NCI-H226 (cell line): ENCODE measurements at regions not wholly inside any gene's neighbourhood (a gene's known extent, or its start where the extent isn't known, plus 50 kb on each side); places are given as distances from the start of the nearest gene placed in this dataset.

ENCODE experiments used
- DNase-seq: peaks from one replicate; pipeline ENCODE4 v3.0.0-alpha.2; 2015

DNA sequence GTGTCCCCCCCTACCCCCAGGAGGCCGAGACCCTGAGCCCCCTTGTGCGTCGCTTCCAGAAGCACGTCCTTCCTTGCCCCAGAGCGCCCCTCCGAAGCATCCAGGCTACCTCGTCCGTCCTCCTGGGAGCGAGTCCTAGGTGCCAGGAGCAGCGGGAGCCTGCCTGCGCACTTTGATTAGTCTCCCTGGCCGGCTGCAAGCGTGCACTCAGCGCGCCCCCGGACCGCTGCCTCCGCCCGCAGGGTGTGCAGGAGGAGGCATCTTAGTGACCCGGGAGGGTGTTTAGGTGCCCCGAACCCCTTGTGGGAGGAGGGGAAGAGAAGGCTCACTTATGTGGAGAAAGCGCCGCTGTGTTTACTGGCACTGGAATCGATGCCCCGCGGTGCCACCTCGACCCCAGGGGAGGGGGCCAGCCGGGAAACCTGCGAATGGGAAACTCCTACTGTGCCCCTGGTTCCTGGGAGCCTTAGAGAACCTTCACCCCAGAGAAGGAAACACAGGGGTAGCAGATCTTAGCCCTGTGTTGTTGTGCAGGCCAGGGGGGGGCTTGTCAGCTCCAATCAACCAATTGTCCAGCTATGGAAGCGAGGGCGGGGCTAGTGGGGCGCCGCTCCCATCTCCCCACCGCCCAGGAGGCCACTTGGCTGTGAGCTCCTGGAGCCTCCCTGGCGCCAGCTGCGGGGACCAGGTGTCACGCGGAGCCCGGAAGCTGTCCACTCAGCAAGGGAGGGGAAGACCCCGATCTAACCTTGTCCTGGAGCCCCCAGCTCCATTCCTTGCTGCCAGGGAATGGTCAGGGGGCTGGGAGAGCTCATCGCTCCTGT lies 922.8 kb upstream of the EEF2KMT start:
- no peak for DNase-seq

DNA sequence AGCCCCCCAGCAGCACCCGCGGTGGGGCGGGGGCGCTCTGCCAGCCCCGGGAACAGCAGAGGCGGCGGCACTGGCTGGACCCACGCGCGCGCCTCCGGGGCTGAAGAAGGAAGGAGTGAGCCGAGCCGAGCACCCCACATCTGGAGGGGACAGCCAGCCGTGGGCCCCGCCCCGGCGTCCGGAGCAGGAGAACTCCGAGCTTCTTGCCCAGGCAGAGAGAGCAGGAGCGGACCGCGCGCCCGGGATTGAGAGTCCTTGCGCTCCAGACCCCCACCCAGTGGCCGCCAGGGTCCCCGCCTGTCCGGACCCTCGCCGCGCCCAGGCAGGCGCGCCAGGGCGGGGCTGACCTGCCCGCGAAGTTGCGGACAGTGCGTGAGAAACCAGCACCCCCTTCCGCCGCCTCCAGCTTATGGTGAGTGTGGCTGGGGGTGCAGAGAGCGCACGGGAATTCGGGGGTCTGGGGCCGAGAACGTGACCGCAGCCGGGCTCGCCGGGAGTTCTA lies 921.9 kb upstream of the EEF2KMT start:
- DNase-seq: no peak

DNA sequence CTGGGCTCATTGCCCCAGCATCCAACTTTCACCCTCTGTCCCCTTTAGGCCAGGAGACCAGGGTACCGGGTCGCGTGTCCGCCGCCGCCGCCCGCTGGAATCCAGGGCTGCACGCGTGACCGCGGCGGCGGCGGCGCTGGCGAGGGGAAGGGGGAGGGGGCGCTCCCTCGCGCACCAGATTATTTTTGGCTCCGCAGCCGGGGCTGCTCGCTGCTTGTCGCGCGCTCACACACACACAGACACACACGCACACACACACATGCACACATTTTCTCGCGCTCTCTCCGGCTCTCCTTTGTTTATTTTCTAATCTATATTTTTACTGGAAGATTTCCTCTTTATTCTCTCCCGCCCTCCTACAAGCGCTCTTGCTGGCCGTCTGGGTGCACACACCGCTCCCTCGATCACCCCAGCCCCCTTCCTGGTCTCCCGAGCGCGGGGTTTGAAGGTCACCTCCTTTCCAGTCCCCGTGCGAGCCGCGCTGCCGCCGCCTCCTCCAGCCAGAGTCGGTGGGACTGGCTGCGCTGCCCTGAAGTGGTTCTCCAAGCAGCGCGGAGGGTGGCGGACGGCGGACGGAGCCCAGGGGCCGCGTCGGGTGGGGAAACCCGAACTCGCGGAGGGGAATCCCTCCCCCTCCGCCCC lies 921.4 kb upstream of the EEF2KMT start:
- DNase-seq: no peak

DNA sequence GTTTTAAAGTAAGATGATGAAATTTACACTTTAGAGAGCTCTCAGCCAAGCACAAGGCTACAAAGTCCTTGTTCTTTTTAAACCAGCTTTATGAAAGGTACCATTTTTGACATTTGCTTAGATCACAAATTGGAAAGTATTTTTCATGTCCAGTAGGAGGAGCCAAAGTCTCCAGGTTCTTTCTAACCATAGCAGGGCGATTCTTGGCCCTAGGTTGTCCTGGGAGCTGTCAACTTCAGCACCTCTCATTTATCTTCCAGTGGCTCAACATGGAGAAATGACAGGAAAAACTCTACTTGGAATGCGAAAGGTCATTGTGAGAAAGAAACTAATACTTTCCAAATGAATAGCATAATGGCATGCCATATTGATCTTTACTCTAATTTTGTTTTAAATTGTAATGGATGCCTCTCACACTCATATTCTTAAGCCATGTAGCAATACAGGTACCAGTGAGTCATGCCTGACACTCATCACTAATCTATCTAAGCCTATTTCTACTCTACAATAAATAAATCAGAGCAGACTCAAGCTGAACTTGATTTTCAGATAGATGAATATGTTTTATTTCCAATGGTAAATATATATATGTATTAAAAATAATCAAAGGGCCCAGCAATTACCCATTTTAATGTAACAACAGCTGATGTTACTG lies 919.1 kb upstream of the EEF2KMT start:
- peak; percentile 63 for DNase-seq

DNA sequence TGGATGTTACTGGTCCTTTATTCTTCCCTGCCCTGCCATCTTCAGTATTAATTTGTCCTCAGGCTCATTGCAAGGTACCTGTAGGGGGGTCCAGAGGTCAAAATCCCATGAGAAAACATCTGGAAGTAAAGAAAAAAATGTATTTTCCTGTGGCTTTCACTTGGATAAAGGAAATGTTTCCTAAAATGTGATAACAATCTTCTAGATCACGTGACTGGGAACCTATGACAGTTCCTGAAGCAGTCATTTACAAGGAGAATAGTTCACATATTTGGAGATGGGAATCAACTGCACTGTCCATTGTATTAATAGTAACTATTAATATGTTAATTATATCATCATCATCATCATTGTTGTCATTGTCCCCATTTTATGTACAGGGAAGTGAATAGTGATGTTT lies 915.1 kb upstream of the EEF2KMT start:
- no peak for DNase-seq

DNA sequence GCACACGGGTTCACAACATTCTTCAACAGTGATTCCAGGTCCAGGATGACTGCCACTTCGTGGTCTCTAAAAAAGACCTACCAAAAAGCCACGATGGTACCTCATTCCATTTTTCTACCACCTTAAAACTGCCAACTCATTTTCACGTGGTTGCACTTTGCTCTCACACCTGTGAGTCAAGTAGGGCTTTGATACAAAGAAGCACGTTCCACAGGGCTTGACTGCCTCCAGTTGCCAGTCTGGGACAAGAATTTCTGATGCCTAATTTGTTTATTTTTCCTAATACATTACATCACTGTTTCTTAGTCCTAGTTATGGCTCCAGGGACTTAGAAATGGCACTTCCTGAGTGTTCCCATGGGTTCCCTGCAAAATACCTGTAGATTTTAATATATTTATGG lies 911.6 kb upstream of the EEF2KMT start:
- DNase-seq: no peak

DNA sequence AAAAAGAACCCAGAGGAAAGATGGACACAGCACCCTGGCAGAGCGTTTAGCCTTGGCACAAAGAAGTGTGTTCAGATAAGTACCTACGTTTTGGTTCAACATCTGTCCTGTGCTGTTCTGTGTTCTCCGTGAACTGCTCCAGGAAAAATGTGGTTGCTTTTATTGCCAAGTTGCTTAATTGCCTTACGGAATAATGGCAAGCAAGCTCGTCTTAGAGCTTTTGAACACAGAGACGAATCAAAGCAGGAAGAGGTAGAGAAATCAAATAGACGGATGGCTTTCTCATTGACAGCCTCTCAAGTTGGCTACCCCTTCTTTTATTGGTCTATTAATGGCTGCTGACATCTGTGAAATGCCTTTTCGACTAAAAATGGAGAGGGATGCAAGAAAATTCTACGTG lies 911.1 kb upstream of the EEF2KMT start:
- no peak for DNase-seq

DNA sequence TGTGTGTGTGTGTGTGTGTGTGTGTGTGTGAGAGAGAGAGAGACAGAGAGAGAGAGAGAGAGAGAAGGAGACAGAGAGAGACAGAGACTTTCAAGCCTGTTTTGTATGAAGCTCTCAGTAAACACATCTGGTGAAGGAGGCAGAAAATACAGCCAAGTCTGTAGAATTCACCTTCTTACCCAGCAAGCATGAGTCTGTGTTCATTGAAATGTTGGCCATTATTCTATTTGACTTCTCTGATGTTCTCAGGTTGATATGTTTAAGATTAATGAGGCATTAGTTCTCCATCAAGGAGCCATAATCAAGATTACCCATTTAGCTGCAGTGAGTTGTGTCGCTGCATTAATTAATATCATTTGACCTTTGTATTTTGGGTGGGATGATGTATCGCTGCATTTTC lies 895.8 kb upstream of the EEF2KMT start:
- DNase-seq: no peak

DNA sequence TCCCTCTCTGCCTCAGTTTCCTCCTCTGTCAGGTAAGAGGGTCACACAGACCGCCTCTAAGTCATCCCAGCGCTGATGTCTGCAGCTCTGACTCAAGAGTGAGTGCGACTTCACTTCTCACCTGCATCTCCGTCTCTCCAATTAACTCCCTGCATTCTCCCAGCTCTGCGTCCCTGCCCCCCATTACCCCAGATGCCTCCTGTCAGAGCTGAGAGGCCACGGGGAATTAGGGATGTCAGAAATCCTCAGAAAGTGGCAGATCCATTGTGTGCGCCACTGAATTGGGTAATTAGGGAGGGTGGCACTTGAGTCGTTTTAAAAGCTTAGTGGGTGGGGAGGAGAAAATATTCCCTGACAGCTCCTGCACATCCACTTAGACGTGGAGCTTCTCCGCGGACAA lies 885.4 kb upstream of the EEF2KMT start:
- no peak for DNase-seq

DNA sequence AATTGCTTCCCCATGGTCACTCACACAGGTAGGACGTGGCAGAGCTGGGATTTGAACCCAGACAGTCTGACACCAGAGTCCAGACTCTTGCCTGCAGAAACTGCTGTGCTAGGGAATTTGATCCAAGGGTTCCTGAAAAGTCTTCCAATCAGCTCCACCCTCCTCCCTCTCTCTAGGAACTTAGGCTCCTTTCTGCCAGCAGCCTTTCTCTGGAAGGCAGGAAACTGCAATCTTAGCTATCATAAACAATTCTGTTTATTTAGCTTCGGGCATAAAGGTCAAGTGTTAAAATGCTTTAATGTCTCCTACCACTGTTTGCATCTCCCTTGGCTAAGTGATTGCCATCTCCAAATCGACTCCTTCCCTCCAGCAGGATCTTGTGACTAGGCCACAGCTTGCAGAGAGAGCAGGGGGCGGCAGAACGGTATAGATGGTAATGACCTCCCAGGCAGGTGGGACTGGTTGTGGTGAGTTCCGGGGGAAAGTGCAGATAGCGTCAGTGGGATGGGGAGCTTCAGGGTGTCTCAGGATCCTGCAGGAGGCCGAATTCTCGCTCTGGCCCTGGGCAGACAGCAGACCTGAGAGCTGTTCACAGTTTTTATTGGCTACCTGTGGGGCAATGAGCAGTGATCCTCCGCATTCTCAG lies 882.4 kb upstream of the EEF2KMT start:
- DNase-seq: no peak

DNA sequence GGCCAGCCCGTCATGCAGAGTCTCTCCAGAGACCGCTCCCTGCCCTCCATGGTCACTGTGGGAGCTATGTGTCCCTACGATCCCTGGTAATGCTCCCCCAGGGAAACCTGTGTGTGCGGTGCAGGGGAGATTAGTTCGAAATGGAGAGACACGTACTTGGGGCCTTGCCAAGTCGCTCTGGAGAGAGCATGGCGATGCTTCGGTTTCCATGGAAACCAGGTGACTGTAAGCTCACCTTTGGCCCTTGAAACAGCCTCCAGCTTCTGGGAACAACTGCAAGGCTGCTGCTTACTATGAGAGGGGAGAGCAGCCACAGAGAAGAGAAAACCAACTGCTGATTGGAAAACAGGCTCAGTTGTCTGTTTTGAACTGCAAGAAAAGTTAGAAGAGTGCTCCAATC lies 879.7 kb upstream of the EEF2KMT start:
- no peak for DNase-seq

DNA sequence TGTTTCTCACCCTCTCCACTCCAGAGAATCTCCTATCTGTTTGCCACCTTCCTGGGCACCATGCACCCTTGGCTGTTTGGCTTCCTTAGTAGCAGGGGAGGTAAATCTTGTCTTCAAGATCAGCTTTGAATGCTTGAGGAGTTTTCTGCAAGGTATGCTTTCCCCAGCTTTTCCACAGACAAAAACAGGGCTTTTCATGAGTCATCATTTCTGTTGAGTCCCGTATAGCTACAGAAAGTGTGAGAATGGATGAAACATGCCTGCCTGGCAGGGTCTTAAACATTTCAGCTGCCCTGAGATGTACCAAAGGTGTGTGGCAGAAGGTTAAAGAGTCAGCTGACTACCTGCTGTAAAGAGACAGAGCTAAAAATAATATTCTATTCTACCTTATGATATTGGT lies 875.2 kb upstream of the EEF2KMT start:
- DNase-seq: no peak

DNA sequence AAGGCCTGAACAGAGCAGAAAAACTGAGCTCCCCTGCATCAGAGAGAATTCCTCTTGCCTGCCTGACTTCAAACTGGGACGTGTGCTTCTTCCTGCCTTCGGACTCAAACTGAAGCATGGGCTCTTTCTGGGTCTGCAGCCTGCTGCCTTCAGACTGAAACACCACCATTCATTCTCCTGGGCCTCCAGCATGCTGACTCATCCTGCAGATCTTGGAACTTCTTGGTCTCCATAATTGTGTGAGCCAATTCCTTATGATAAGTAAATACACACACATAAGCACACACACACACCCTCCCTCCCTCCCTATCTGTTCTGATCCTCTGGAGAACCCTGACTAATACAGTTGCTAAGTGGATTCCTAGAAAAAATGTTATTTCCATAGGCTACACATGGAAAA lies 874.3 kb upstream of the EEF2KMT start:
- peak; percentile 71 for DNase-seq

DNA sequence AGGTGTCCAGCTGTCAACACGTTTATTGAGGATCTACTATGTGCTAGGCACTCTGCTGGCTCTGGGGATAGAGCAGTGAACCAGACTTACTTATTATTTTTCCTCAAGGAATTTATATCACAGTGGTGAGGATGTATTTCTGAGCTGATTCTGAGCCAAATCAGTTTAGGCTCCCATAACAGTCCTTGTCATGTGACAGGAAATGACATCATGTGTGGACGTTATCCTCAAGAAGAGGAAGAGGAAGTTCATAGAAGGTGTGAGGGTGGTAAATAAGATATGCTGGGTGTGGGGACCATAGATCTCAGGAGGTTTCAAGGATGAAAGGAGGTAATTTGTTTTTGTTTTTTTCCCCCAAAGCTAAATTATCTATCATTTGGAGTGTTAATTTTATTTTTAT lies 873.5 kb upstream of the EEF2KMT start:
- DNase-seq: no peak

DNA sequence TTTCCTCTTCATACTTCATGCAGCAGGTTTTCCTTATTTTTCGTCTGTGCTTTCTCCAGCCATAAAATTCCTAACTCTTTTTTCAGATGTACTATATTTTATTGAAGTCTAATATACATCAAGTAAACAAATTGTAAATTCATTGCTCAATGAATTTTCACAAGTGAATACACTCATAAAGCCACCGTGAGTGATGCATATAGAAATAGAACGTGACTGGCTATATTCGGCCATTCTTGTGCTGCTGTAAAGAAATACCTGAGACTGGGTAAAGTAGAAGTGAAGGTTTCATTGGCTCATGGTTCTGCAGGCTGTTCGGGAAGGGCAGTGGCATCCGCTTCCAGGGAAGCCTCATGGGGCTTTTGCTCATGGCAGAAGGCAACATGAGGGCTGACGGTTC lies 868.4 kb upstream of the EEF2KMT start:
- no peak for DNase-seq

DNA sequence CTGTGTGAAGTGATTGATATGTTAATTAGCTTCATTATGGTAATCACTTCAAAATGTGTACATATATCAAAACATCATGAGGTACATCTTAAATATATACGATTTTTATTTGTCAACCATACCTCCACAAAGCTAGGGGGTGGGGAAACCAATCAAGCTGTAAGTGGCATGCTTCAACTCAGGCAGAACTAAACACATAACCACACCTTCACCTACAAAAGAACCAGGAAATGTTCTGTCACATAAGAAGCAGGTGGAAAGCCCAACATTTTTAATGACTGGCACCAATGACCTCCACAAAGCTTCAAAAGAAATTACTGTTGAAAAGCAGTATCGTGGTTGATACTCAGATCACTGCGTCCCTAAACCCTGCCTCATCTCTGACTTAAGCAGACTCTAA lies 867.7 kb upstream of the EEF2KMT start:
- DNase-seq: no peak

DNA sequence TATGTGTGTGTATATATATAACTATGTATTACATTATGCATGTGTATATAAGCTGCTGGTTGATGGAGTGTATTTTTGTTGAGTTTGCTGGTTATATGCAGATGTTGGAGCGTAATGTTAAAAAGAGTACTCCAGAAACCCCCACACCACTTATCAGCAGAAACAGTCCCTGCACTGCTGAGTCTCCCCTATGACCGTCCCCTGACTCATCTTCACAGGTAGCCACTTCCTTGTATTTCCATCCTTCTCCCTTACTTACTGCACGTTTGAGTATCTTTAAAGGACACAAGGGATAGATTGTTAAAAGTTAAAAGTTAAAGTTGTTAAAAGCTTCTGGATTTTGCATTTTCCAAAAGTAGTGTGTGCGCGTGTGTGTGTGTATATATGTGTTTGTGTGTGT lies 853.9 kb upstream of the EEF2KMT start:
- DNase-seq: peak; percentile 25

DNA sequence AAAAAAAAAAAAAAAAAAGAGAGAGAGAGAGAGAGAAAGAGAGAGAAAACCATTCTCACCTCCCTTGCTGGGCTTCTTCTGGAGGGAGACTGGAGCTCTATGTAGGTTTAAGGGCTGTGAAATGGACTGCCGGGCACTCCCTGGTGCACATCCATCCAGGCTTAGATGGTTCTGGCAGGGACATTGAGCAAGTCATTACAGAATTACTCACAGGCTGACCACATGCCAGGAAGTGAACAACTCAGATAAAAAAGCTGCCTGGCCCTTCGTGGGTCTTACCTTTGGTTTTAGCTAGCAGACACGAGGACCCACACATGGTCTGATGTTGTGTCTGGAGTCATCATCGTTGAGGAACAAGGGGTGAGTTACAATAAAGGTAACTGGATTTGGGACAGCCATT lies 847.4 kb upstream of the EEF2KMT start:
- peak; percentile 85 for DNase-seq

DNA sequence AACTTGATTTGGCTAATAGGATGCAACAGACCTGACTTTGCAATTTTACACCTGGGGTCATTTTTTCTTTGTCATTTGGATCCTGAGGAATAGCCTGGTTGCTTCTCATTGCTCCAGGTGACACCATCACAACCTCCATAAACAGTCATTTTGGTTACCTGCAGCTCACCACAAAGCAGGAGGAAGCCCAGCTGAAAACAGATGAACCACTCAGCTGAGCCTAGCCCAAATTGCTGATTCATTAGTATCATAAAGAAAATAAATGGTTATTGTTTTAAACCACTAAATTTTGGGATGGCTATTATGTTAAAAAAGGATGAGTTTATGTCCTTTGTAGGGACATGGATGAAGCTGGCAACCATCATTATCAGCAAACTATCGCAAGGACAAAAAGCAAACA lies 841.0 kb upstream of the EEF2KMT start:
- DNase-seq: no peak

DNA sequence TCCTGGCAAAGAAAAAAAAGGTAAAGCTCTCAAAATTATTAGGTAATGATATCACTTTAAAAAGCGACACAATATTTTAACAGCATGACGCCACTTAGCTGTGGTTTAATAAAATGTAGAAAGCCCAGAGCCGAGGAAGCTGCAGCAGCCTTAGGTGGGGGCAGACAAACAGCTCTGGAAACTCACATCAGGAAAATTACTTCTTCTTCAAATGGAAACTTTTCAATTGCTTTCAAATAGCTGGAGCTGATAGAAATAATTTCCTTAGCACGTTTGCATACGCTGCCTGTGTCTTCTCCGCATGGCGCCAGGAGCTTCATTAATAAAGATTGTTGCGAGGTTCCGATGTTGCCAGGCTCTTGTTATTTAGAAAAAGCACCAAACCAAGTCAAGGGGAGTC lies 835.3 kb upstream of the EEF2KMT start:
- DNase-seq: no peak

DNA sequence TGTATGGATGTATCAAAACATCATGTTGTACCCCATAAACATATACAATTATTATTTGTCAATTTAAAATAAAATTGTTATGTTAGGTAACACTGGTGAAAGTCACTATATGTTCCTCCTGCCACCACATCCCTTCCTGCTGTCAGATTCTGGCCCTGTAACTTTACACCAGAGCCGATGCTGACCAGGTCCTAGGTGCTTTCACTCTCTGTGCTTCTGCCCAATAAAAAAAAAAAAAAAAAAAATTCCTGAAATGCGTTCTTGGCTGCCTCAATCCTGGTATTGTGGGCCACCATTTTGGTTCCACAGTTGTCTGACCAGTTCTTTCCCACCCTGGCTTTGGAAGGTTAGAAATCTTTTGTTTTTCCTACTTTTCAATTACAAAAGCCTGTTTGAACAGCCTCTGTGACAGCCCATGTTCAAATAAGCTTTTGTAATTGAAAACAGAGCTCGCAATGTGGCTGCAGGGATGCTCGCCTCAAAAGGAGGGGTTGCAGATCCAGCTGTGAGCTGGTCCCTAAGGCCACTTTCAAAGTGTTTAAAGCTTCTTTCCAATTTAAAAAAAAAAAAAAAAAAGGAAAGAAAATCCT lies 831.0 kb upstream of the EEF2KMT start:
- no peak for DNase-seq

DNA sequence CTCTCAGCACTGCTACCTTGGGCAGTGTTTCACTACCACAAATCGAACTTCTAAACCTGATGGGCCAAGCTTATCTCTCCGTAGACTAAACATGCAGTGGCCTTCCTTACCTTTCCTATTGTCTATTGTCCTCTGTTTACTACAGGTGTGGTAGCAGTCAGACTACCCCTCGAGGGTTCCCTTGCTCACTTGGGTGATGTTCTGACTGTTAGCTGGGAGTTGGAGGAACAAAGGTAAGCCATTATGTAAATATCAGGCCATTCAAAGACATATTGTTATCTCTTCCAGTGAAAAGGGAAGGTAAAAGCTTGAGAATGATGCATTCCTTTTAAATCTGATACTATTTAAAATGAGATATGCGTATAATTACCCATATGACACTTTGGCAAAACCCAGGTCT lies 828.3 kb upstream of the EEF2KMT start:
- DNase-seq: no peak

DNA sequence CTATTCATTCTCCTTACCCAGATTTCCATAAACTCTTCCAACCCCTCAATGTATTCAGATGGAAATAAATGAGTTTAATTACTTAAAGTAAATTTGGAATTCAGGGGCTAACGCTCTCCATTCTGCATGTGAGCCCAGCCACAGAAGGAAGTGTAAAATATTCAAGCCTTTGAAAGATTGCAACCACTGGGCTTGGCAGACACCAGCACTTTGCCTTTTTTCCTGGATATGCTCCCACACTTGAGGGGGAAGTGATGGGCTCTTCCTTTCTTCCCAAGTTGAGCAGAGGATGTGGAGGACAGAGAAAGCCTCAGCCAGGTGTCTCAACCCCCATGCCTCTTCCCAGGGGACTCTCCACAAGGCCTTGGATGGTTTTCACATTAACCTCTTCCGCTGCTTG lies 825.1 kb upstream of the EEF2KMT start:
- DNase-seq: no peak
